PC-9 (cell line): ENCODE measurements at regions not wholly inside any gene's neighbourhood (a gene's known extent, or its start where the extent isn't known, plus 50 kb on each side); places are given as distances from the start of the nearest gene placed in this dataset.

ENCODE experiments used
- CTCF ChIP-seq: fragments of 200-600 bp; sonication (generic); conservative IDR thresholded peaks from 2 replicates; pipeline ENCODE4 v1.6.1; 2017; ENCODE audit warnings: mixed run types, antibody characterized with exemption, mild to moderate bottlenecking, moderate library complexity
- EZH2 ChIP-seq: fragments of 200-600 bp; sonication (generic); IDR thresholded peaks from 2 replicates; pipeline ENCODE4 v1.8.0; 2017; ENCODE audit warnings: antibody characterized with exemption, low read depth

- TF ChIP-seq CTCF, result no peak
- TF ChIP-seq EZH2, result no peak
Observed at GRCh38 chr1:29804181-29804899, 568.0 kb downstream of the PTPRU start.
